ENCODE measurements at regions not wholly inside any gene's neighbourhood (a gene's known extent, or its start where the extent isn't known, plus 50 kb on each side); places are given as distances from the start of the nearest gene placed in this dataset.

DNA sequence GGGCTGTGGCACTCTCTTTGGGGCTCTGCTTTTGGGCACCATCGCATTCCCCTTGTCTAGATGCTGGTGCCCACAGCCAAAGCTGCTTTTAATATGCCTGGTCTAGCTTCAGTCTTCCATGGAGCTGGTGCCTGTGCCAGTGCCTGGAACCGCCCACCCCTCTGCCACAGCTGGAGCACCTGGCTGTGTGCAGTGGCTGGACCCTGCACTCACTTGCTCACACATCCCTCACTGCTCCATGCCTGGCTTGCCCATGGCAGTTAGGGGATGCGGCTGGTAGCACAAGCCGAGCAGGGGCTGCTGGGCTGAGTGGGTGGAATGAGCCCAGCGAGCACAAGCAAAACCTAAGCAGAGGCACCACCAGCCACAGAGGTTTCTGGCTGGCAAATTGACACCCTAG is 1145.9 kb upstream of the LRRTM3 start:
- no peak overlapping the region for H3K4me3 ChIP-seq (ENCODE audit: low read length)
- DNase-seq, result no peak
- TF ChIP-seq CTCF (IDR thresholded peaks at IDR 0.05; ENCODE audit: low read length) (no peak), EZH2phosphoT487 (IDR thresholded peaks at IDR 0.05; ENCODE audit: low read length) (no peak), EZH2 (optimal IDR thresholded peaks at IDR 0.05; ENCODE audit: low read depth, low read length) (no peak)
- H3K9me3 ChIP-seq (replicated peaks; ENCODE audit: insufficient read depth, low read length), result no peaks in the 10 kb centered on the region
- no peaks in the 10 kb centered on the region for H4K20me1 ChIP-seq (ENCODE audit: insufficient read depth, low read length)
- no peaks in the 10 kb centered on the region for H3K36me3 ChIP-seq (replicated peaks; ENCODE audit: insufficient read depth, low read length)
- H3K27ac ChIP-seq (ENCODE audit: low read length), result no peak overlapping the region
- no peaks in the 10 kb centered on the region for H3K79me2 ChIP-seq (ENCODE audit: low read length)
- H3F3A ChIP-seq (ENCODE audit: insufficient read depth, low read length), result no peaks in the 10 kb centered on the region
- H3K4me2 ChIP-seq (ENCODE audit: low read depth, low read length), result no peak overlapping the region
- H3K9ac ChIP-seq (ENCODE audit: low read length), result no peak overlapping the region
- H2AFZ ChIP-seq (ENCODE audit: low read length), result no peak overlapping the region
- no peaks in the 10 kb centered on the region for H3K4me1 ChIP-seq (ENCODE audit: low read length)
- H3K27me3 ChIP-seq (replicated peaks; ENCODE audit: insufficient read depth, low read length), result no peaks in the 10 kb centered on the region
- H3K9me2 ChIP-seq (replicated peaks; ENCODE audit: insufficient read depth, low read length), result no peaks in the 10 kb centered on the region

GRCh38 chr10:65786279-65786678 is 1139.6 kb upstream of the LRRTM3 start:
- Histone ChIP-seq H4K20me1 (ENCODE audit: insufficient read depth, low read length) (no peaks in the 10 kb centered on the region), H3K9me2 (replicated peaks; ENCODE audit: insufficient read depth, low read length) (no peaks in the 10 kb centered on the region), H3F3A (ENCODE audit: insufficient read depth, low read length) (no peaks in the 10 kb centered on the region), H3K9ac (ENCODE audit: low read length) (no peak overlapping the region), H3K36me3 (replicated peaks; ENCODE audit: insufficient read depth, low read length) (no peaks in the 10 kb centered on the region), H3K27me3 (replicated peaks; ENCODE audit: insufficient read depth, low read length) (no peaks in the 10 kb centered on the region), H2AFZ (ENCODE audit: low read length) (no peak overlapping the region), H3K4me3 (ENCODE audit: low read length) (no peak overlapping the region), H3K4me2 (ENCODE audit: low read depth, low read length) (no peak overlapping the region), H3K27ac (ENCODE audit: low read length) (no peak overlapping the region), H3K79me2 (ENCODE audit: low read length) (no peaks in the 10 kb centered on the region), H3K9me3 (replicated peaks; ENCODE audit: insufficient read depth, low read length) (no peaks in the 10 kb centered on the region), H3K4me1 (ENCODE audit: low read length) (no peaks in the 10 kb centered on the region)
- DNase-seq, result no peak
- TF ChIP-seq EZH2phosphoT487 (IDR thresholded peaks at IDR 0.05; ENCODE audit: low read length) (no peak), EZH2 (optimal IDR thresholded peaks at IDR 0.05; ENCODE audit: low read depth, low read length) (no peak), CTCF (IDR thresholded peaks at IDR 0.05; ENCODE audit: low read length) (no peak)

DNA sequence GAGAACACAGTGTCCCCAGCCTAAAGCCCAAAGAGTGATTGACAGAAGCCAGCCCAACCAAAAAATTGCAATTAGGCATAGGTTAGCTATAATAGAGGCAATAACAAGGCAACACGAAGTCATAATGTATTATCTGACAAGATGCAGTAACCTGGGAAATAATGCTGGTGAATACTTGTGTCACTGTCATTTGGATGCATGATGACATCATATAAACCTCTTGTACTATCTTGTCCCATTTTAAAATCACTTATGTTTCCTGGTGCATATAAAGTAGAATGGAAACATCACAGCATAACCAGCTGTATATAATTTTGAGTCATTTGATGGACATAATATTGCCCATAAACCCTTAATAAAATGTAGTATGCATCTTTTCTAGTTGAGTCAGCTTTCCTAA is 1138.3 kb upstream of the LRRTM3 start:
- Histone ChIP-seq H3K79me2 (ENCODE audit: low read length) (no peaks in the 10 kb centered on the region), H3K4me1 (ENCODE audit: low read length) (no peaks in the 10 kb centered on the region), H3K9me2 (replicated peaks; ENCODE audit: insufficient read depth, low read length) (no peaks in the 10 kb centered on the region), H3F3A (ENCODE audit: insufficient read depth, low read length) (no peaks in the 10 kb centered on the region), H4K20me1 (ENCODE audit: insufficient read depth, low read length) (no peaks in the 10 kb centered on the region), H3K27me3 (replicated peaks; ENCODE audit: insufficient read depth, low read length) (no peaks in the 10 kb centered on the region), H2AFZ (ENCODE audit: low read length) (no peak overlapping the region), H3K27ac (ENCODE audit: low read length) (no peak overlapping the region), H3K4me3 (ENCODE audit: low read length) (no peak overlapping the region), H3K36me3 (replicated peaks; ENCODE audit: insufficient read depth, low read length) (no peaks in the 10 kb centered on the region), H3K9ac (ENCODE audit: low read length) (no peak overlapping the region), H3K4me2 (ENCODE audit: low read depth, low read length) (no peak overlapping the region), H3K9me3 (replicated peaks; ENCODE audit: insufficient read depth, low read length) (no peaks in the 10 kb centered on the region)
- no peak for TF ChIP-seq EZH2 (optimal IDR thresholded peaks at IDR 0.05; ENCODE audit: low read depth, low read length)
- TF ChIP-seq EZH2phosphoT487 (IDR thresholded peaks at IDR 0.05; ENCODE audit: low read length), result no peak
- TF ChIP-seq CTCF (IDR thresholded peaks at IDR 0.05; ENCODE audit: low read length), result no peak
- DNase-seq, result no peak

All from MM.1S (cell line).